Psoas muscle (tissue), 7 donors: ENCODE measurements at regions not wholly inside any gene's neighbourhood (a gene's known extent, or its start where the extent isn't known, plus 50 kb on each side); places are given as distances from the start of the nearest gene placed in this dataset.

Source experiments
- ATAC-seq, 4 donors: fragments of 200-7000 bp; cut with Tn5 transposase; one replicate each; pipeline ENCODE4 v1.9.1; 2020; ENCODE audit warnings: moderate library complexity in 3 of 4, mild to moderate bottlenecking in 2 of 4
- DNase-seq, 2 donors: peaks; one replicate each; pipeline ENCODE4 v3.0.0-alpha.2; 2020
- H3K27ac ChIP-seq: fragments of 200-600 bp; one replicate; pipeline ENCODE4 v1.8.0; 2022
- H3K27me3 ChIP-seq, 3 donors: fragments of 200-600 bp in 1 of 3; one replicate each; pipeline versions ENCODE4 v1.6.1 to v1.8.0; 2013 to 2022; ENCODE audit warnings: low read length in 2 of 3, mild to moderate bottlenecking in 2 of 3, moderate library complexity in 1 of 3; ENCODE audit not compliant: insufficient read depth in 3 of 3
- H3K36me3 ChIP-seq, 2 donors: fragments of 200-600 bp in 1 of 2; one replicate each; pipeline versions ENCODE4 v1.6.1 to v1.8.0; 2013 to 2022; ENCODE audit warnings: low read depth in 1 of 2, mild to moderate bottlenecking in 1 of 2, moderate library complexity in 1 of 2; ENCODE audit not compliant: insufficient read depth in 1 of 2
- H3K4me1 ChIP-seq: fragments of 200-600 bp; one replicate; pipeline ENCODE4 v1.8.0; 2022
- H3K4me3 ChIP-seq: fragments of 200-600 bp; one replicate; pipeline ENCODE4 v1.8.0; 2022; ENCODE audit warnings: mild to moderate bottlenecking
- H3K9me3 ChIP-seq: fragments of 200-600 bp; one replicate; pipeline ENCODE4 v1.8.0; 2022
- CTCF ChIP-seq: fragments of 200-600 bp; IDR thresholded peaks from one replicate; pipeline ENCODE4 v1.8.0; 2022; ENCODE audit warnings: antibody characterized with exemption
- WGBS, 3 donors: extraction: QIAGEN DNeasy Blood & Tissue Kit; methylation state at CpG; one replicate each; pipeline versions ENCODE4 v1.1.6 to v1.1.7; 2013; 5-methylcytosine and 5-hydroxymethylcytosine counted together
- intact Hi-C, 2 donors: fragments of 100-400 bp; cut with DNase I; formaldehyde crosslinking; loops; one replicate each; pipeline versions ENCODE4 v1.11.0 to v1.14.2; 2022
- donor health status: healthy with polysubstance abuse.
- donor health status: DM: no; HTN: no; CAD: no; lungs with moderate emphysema.
- donor health status: Bipolar disorder and iron deficiency.
- donor health status: healthy.
- donor health status: DM: yes; HTN: yes; CAD: no.
- donor health status: DM: no; HTN: no; CAD: no.
- donor health status: DM: yes; HTN: yes; CAD: no.

- Histone ChIP-seq H3K36me3 (no peaks in the 10 kb centered on the region), H3K4me3 (no peak overlapping the region), H3K27me3 (no peaks in the 10 kb centered on the region), H3K4me1 (no peaks in the 10 kb centered on the region), H3K9me3 (no peaks in the 10 kb centered on the region), H3K27ac (no peak overlapping the region)
- WGBS, 3 donors, result 96 to 100% (median 97%) methylated on average over 3 of the region's 3 CpGs
- ATAC-seq (no peak), DNase-seq (no peak)
- TF ChIP-seq CTCF, result no peak
- intact Hi-C loops, result no loop called here
These were observed 470.3 kb downstream of the ZNF608 start for GRCh38 chr5:124276166-124276565.

- DNase-seq (no peak), ATAC-seq (no peak)
- no peak for TF ChIP-seq CTCF
- no peak overlapping the region for H3K27ac ChIP-seq
- no peaks in the 10 kb centered on the region for H3K4me1 ChIP-seq
- H3K9me3 ChIP-seq, result no peaks in the 10 kb centered on the region
- 44 to 63% (median 44%) methylated on average over 2 of the region's 2 CpGs for WGBS, 3 donors
- H3K4me3 ChIP-seq, result no peak overlapping the region
- H3K27me3 ChIP-seq, result no peaks in the 10 kb centered on the region
- no peaks in the 10 kb centered on the region for H3K36me3 ChIP-seq
- intact Hi-C loops, result no loop called here
These were observed 471.5 kb downstream of the ZNF608 start for GRCh38 chr5:124274949-124275348.

- ATAC-seq, result no peak
- Histone ChIP-seq H3K4me3 (no peak overlapping the region), H3K27me3 (no peaks in the 10 kb centered on the region), H3K27ac (no peak overlapping the region), H3K36me3 (no peaks in the 10 kb centered on the region), H3K4me1 (peaks cover 9% of the 10 kb centered on the region), H3K9me3 (no peaks in the 10 kb centered on the region)
- WGBS, 3 donors, result 64 to 89% (median 77%) methylated on average over 2 of the region's 2 CpGs
- DNase-seq, result no peak
- intact Hi-C loops, result no loop called here
- TF ChIP-seq CTCF, result no peak
These were observed 481.9 kb downstream of the ZNF608 start for GRCh38 chr5:124264499-124264898.

GRCh38 chr5:124263680-124264491, 482.6 kb downstream of the ZNF608 start:
- ATAC-seq, result no peak
- no peak for TF ChIP-seq CTCF
- Histone ChIP-seq H3K4me1 (peaks cover 9% of the 10 kb centered on the region), H3K27me3 (no peaks in the 10 kb centered on the region), H3K27ac (no peak overlapping the region), H3K9me3 (no peaks in the 10 kb centered on the region), H3K36me3 (no peaks in the 10 kb centered on the region), H3K4me3 (no peak overlapping the region)
- no peak for DNase-seq
- WGBS, 3 donors, result 60 to 79% (median 73%) methylated on average over 6 of the region's 6 CpGs
- intact Hi-C loops, result no loop called here
